GM18519 (cell line): ENCODE measurements at regions not wholly inside any gene's neighbourhood (a gene's known extent, or its start where the extent isn't known, plus 50 kb on each side); places are given as distances from the start of the nearest gene placed in this dataset.
A peak's percentile ranks its signal among the peaks of the same experiment; 100 is the strongest.

Experiments
- ATAC-seq: cut with Tn5 transposase; IDR thresholded peaks from one replicate; pipeline ENCODE4 v1.9.1; 2021; ENCODE audit warnings: mild to moderate bottlenecking, moderate library complexity; ENCODE audit not compliant: unreplicated experiment, low FRiP score

DNA sequence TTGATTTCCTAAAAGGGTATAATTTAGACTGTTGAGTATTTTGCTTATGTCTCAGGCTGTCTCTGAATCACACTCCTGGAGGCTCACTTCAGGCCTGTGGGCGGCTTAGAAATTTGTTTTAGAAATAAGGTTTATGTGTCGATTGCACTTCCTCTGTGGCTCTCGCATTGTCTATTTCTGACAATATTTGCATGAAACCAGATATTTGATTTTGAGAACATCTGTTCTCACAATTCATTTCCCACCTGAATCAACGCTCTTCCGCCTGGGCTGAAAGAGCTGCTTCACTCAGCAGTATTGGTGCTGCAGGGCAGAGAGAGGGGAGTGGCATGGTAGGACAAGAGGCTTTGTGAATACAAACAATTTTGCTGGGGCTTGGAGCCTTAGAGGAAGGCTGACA lies 262.0 kb downstream of the ADRA2A start:
- peak; percentile 99 for ATAC-seq

DNA sequence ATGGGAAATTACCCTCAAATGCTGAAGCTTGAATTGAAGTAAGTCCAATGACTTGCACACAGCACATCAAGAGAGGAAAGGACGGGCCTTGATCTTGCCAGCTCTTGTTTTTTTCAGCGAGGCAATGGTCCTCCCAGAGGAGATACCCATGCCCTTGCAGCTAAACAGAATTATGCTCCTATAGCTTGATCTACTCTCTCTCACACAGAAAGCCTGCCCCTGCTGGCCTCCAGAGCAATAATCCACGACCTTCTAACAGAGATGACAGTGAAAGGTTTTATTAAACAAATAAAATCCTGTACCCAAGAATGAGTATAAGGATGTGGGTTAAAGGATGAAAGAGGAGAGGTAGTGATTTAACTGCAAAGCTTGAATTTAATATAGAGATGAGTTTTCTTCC lies 268.0 kb downstream of the ADRA2A start:
- peak; percentile 87 for ATAC-seq

DNA sequence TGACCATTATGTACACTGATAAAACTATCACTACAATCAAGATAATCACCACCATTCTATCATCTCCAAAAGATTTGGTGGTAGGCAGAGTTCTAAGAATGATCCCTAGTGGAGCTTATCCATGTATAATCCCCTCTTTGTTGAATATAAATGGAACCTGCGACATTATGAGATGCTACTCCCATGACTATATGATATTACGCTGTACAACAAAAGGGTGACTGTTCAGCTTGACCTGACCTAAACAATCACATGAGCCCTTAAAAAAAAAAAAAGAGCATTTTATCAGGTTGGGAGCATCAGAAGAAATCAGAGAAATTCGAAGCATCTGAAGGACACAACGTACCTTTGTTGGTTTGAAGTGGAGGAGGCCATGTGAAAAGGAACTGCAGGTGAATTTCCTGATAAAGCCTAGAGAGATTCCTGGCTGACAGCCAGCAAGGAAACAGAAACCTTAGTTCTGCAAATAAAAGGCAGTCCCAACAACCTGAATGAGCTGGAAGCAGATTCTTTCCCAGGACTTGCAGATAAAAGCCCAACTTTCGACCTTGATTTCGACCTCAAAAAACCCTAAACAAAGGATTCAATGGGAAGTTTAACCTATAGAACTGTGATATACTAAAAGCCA lies 270.7 kb downstream of the ADRA2A start:
- ATAC-seq, result no peak

DNA sequence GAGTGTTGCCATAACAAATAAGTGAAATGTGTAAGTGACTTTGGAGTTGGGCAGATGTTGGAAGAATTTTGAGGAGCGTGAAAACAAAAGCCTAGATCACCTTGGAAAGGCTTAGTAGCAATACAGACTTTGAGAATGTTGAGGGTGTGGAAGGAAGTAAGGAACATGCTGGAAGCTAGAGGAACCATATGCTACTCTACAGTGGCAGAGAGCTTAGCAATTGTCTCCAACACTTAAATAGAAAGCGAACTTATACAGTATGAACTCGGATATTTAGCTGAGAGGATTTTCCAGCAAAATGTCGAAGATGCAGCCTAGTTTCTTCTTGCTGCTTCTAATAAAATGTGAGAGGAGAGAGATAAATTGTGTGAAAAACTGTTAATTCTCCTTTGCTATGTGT lies 271.2 kb downstream of the ADRA2A start:
- no peak for ATAC-seq

DNA sequence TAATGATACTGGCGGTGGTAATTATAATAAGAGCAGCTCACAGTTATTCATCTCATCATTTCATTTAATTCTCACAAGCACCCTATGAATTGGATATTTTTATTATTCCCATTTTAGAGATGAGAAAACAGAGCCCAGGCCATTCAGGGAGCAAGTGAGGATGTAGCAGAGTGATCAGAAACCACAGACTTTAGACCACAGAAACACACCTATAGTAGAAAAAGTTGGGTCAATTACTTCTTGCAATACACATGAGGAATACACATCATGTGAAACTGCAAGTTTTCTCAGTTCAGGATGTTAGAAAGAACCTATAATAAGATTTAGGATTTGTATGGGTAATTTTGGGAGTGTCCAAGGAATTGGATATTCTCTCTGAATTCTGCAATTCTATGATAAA lies 278.0 kb downstream of the ADRA2A start:
- no peak for ATAC-seq

DNA sequence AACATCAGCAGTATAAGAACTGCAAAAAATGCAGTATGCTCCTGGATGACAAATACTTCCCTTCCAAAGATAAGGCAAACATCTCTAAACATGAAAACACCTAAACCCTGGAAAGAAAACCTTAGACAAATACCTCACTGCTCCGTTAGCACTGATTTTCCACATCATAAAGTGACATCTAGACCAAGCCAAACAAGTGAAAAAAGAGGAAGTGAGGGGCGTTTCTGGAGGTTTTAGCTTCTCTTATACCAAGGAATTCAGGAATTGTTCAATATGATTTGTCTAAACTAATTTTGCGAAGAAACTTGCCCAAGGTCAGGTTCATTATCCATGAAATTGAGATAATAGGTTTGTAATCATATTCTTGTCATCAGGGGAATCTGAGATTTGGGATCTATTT lies 279.7 kb downstream of the ADRA2A start:
- ATAC-seq, result no peak

DNA sequence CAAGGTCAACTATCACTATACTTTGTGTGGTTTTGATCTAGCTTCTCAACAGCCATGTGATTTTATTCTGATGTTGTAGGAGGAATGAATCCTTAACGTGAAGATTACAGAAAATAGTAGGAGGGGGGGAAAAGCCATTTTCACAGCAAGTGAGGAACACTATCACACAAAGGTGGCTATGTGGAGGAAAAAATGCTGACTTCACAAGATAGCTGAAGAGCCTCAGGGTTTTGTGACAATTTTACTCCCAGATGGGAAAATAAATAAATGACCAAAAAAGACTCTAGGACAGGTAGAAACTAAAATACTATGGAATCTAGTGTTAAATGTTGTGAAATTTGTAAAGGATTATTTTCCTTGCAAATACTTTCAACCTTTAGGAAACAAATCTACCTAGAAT lies 281.0 kb downstream of the ADRA2A start:
- no peak for ATAC-seq

DNA sequence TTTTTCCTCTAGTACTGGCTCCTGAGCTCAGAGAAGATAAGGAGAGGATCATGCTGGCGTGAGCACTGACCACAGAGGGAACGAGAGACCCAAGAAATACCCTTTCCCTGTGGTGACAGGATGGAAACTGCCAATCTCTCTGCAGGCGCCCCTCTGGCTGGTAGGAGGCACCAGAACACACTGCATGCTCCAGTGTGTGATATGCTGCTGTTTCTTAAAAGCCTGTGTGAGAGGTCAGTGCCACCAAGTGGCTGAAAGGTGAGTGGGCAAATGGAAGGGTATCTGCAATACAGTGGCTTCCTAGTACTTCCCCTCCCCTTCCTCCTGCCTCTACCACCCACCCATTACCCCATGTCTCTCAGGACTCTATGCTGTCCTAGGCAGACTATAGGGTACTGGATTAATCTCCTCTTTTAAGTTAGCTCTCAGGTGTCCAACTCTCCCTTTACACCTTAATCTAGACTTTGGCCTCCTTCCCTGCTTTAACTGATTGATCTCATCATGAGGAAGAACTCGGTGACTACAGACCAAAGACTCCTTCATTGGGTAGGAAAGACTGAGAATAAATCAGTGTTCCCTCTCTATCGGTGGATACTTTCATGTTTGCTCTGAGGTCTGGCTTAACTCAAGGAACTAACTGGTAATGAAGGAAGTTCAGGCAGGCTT lies 283.6 kb downstream of the ADRA2A start:
- ATAC-seq, result peak; percentile 99

DNA sequence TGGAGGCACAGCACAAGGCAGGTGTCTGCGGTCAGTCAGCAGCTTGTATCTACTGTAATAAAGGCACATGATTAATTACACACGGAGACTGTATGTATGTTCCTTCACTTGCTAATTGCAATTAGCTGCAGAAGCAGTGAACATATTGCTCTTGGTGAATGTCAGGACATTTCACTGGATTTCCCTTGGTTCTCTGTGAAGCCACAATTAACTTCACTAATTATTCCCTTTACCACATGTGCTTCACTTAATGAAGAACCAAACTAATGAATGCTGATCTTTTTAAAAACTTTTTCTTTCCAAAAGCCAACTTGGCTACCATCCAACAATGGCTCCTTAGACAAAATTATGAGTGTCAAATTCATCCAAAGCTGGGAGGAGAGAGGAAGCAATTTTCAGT lies 290.7 kb downstream of the ADRA2A start:
- no peak for ATAC-seq

DNA sequence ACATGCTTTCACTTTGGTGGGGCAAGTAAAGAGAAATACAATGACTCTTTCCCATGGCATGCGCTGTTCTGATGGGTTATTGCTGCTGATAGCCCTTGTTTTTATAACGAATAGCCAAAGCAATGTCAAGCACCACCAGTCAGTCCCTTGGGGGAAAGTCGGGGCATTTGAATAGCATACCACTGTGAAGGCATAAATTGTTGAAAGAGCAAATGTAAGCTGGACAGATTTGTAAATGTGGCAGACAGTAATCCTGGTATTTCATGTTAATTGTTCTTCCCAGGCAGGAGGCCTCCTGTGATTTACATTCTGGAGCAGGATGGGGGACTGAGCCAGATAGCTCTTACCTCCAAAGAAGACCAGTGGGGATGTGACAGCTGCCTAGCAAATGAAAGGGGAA lies 293.3 kb downstream of the ADRA2A start:
- ATAC-seq, result no peak

DNA sequence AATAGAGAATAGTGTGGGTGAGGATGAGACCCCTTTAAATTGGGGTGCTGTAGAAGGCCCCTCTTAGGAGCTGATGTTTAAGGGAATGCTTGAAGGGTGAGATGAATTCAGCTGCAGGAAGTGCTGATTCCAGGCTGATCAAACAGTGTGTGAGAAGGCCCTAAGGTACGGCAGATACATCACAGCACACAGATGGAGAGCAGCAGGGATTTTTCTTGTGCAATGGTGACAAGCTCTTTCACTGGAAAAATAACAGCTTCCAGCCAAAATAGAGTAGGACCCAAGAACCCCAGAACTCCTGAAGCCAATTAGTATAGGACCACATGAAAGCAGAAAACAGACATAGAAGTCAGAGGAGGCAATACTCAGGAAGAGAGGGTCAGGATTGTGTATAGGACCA lies 296.9 kb downstream of the ADRA2A start:
- no peak for ATAC-seq

DNA sequence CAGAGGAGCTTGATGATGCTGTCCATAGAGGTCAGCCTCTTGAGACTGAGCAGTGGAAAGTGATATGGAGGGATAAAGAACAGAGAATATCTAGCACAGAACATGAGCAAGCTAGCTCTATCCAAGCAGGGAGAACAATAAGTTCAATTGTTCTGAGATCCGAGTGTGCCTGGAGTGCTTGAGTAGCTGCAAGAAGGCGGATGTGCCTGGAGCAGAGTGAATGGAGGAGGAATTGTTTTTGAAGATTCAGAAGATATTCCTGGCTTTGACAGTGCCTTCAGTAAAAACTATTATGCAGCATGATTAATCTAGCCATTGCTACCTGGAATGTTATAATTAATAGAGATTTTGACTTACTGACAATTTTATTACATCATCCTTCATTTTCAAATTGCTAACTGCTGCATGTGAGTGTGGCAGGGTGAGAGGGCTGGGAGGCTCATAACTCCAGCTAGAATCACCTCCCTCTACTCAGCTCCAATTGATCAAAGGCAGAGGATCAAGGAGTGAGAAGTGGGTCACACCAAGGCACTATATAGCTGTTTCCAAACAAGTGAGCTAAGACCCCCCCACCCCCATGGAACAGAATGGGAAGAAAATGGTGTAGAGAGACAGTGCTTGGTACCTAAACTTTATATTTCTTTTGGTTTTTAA lies 302.8 kb downstream of the ADRA2A start:
- ATAC-seq, result no peak

DNA sequence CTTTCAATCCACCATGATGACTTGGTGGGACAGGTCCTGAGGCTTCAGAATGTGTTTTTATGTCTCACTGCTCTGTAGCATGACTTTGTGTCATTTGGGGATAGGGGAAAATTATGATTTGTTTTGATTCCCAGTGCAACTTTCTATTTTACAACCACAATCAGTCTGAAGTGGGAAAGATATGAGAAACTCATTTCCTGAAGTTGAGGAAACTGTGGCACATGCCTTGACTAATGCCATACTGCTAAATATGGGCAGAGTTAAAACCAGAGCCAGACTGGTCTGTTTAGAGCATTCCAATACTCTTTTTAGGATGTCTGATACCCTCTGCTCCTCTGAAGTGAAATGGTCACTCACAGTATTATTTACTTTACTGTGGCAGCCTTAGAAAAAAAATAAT lies 307.7 kb downstream of the ADRA2A start:
- ATAC-seq, result no peak

DNA sequence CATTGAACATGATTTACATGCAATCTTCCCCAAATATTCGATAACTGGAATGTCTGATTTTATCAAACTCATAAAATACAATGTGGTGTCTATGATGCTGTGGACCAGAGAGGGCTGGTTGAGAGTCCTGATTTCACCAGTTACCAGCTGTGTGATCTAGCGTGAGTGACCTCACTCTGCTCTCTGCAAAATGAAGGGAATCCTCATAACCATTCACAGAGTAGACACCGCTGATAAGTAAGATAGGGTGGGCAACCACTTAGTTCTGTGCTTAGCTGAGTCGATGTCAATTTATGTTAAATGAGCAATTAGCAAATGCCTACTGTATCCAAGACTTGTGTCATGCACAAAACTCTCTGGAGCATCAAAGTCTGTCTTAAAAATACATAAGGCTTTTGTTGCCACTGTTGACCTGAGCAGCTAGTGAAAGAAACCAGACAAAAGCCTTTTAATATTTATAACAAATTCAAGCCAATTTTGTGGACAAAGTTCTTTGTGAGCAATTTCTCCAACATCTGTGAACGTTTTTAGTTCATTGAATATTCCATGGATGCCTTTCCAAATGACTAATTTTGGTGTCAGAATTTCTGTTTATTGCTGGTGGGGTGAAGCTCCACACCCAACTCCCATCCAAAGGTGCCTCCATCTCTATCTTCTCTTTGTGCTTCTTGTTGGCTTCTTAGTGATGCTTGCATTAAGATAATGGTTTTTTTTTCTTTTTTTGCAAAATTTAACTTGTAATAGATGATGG lies 314.2 kb downstream of the ADRA2A start:
- ATAC-seq, result no peak

DNA sequence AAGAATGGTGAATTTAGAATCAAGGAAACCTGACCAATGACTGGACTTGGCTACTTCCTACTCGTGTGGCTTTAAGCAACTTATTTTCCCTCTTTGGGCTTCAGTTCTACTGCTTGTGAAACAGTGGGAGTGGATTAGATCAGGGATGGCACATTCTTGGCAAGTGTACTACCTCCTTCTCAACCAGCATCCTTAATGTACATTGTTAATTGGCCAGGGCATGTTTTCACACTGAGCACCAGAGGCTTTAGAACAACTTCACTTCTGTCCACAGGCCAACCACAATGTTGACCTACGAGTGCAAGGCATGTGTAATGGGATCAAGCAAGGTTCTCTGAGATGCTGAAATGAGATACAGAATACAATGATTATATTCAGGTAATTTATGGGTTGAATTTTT lies 315.3 kb downstream of the ADRA2A start:
- ATAC-seq, result no peak

DNA sequence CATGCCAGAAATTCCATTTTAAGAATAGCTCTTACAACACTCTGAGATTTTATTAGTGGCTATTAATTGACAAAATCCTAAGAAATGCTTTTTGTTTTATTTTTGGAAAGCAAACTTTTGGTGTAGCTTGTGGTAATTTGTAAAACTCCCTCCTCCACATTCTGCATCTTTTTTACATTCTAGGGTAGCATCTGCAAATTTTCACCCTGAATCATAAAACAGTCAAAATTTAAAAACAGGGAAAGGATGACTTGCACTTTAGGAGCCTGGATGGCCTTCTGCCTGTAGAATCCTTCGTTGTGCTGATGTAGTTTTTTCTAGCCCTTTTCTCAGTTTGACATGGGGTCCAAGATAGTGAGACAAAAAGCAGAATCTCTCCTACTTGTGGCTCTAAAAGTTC lies 316.1 kb downstream of the ADRA2A start:
- no peak for ATAC-seq

DNA sequence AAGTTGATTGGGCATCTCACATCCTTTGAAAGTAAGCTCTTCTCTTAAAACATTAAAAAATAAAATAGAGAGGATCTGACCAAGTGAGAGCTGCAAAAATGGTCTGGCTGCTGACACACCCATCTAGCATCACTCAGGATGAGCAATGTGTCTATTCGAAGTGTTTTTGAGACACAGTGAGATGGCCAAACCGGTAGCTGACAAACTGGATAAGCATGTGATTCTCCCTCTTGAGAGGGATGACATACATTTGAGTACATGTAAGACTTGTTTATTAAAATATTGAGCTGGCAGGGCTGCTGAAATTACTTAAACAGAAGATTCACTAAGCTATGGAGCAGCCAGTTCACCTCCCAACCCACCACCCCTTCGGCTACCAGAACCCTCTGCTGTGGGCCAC lies 333.9 kb downstream of the ADRA2A start:
- no peak for ATAC-seq

DNA sequence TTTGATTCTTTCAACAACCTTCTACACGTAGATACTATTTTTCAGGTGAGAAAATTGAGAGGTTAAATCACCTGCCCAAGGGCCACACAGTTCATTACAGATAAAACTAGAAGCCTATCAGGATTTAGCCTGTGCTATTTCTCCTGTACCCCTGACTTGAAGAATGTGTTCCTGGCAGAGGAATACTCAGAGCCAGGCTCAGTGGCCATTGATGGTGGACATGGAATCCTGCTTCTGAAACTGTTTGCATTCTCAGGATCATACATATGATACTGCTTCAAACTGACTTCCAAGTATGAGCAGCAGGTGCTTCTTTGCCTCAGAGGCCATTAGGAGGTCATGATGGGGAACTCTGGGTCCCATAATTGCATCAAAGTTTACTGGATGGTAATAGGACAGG lies 348.6 kb downstream of the ADRA2A start:
- no peak for ATAC-seq

DNA sequence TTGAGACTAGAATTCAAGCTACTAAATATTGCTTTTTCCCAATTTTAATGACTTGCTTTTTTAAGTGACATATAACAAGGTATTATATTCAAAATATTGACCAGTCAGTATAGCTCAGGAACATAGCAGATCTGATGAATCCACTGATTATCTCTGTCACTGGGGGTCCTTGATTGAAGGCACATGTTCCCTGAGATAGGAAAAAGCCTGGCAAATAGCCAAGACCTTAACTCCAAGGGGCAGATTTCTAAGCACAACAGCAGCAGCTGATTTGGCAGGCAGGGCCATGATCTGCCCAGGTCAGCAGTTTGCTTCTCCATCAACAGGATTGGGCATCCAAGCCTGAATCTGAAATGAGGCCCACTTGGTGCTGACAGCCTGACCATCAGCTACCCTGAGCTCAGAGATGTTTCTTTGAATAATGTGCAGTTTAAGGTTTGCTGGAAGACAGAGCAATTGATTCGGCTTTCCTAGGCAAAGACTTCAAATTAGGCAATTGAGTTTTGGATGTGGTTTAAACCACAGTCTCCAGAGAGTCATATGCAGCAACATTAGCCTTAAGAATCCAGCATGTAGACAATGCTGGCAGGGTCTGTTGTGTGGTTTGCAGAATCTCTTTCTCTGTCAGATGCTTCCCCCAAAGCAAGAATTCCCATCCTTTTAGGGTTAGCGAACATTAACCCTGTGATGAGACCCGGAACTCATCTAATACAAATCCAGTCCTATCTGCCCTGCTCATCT lies 352.6 kb downstream of the ADRA2A start:
- no peak for ATAC-seq

DNA sequence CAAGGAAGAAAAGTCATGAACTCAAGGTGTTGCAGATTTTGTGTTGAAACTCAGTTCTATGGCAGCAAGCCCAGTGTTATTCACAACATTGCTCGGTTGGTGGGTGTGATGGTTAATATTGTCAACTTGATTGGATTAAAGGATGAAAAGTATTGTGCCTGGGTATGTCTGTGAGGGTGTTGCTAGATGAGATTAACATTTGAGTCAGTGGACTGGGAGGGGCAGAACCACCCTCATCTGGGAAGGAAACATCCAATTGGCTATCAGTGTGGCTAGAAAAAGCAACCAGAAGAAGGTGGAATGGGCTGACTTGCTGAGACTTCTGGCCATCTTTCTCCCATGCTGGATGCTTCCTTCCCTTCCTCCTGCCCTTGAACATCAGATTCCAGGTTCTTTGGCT lies 353.2 kb downstream of the ADRA2A start:
- no peak for ATAC-seq

DNA sequence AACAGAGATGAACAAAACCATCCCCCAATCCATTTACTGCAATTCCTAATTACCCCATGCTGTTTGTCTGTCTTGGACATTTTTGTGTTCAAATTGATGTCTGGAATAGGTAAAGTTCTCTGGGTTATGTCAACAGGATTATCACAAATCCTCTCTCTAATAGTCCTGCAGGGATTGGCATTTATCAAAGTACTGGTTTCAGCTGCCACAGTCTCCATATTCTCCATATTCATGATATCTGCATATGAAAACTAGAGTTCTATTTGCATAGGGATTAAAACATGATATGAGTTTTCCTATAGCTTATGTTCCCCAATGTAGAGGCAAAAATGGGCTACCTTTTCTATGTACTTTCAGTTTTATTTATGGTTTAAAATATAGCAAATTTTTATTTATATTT lies 355.8 kb downstream of the ADRA2A start:
- no peak for ATAC-seq
